ENCODE measurements at regions not wholly inside any gene's neighbourhood (a gene's known extent, or its start where the extent isn't known, plus 50 kb on each side); places are given as distances from the start of the nearest gene placed in this dataset.

DNA sequence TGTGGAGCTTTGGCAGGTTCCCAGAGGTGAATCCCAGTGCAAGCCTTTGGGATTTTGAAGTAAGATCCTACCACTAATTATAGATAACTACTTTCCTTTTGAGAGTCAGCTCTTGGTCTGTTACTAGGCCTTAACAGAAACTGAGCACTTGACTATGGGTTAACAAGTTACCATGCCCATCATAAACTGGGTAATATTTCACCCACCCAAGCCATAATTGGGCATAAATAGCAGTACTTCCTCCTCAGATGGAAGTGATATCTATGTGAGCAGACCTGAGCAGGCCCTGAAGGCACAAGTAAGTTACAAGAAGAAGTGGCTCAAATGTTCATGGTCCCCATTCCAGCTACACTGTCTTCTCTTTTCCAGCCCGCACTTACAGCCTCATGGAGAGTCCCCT is 475.9 kb downstream of the LRRIQ3 start:
- H3K4me1 Mint-ChIP-seq: no peaks in the 10 kb centered on the region
- H3K27ac Mint-ChIP-seq: no peak overlapping the region
- H3K27ac ChIP-seq (ENCODE audit: low read depth in 1 of 2, low read length in 2 of 2): no peak overlapping the region
- H3K4me2 ChIP-seq (replicated peaks; ENCODE audit: extremely low read depth, low read length, poor library complexity, severe bottlenecking): no peak overlapping the region
- DNase-seq: no peak
- no peaks in the 10 kb centered on the region for H3K36me3 ChIP-seq (replicated peaks in 1 of 2; ENCODE audit: control insufficient read depth in 1 of 2, insufficient read depth in 2 of 2, low read length in 2 of 2)
- H3K9ac ChIP-seq (ENCODE audit: insufficient read depth, low read length, poor library complexity, severe bottlenecking): no peak overlapping the region
- no peak for TF ChIP-seq CTCF (IDR thresholded peaks at IDR 0.05)
- H3K4me3 Mint-ChIP-seq: no peak overlapping the region
- H3K79me2 ChIP-seq (ENCODE audit: insufficient read depth, low read length): no peaks in the 10 kb centered on the region
- H3K27me3 ChIP-seq (ENCODE audit: control insufficient read depth in 2 of 2, insufficient read depth in 2 of 2, low read length in 2 of 2): no peaks in the 10 kb centered on the region
- peaks cover 0 to 18% (median 4%) of the 10 kb centered on the region in 7 donors for H3K9me3 Mint-ChIP-seq
- no peak overlapping the region for H2AFZ ChIP-seq (ENCODE audit: insufficient read depth, low read depth, low read length, poor library complexity, severe bottlenecking)
- peaks cover 0 to 9% of the 10 kb centered on the region in 2 donors for H3K9me3 ChIP-seq (replicated peaks in 1 of 2; ENCODE audit: control insufficient read depth in 1 of 2, insufficient read depth in 1 of 2, low read length in 2 of 2)
- H3K27me3 Mint-ChIP-seq (ENCODE audit: low read depth in 3 of 3): peaks cover 0 to 3% (median 2%) of the 10 kb centered on the region in 3 donors
- no peaks in the 10 kb centered on the region for H4K20me1 ChIP-seq (ENCODE audit: insufficient read depth, low read length)
- WGBS (ENCODE audit: insufficient coverage): no CpG with 5 or more reads among the region's 1 CpG
- H3K36me3 Mint-ChIP-seq: no peaks in the 10 kb centered on the region
- no peak overlapping the region for H3K4me3 ChIP-seq (replicated peaks in 1 of 3; ENCODE audit: low read depth in 2 of 3, low read length in 3 of 3)
- intact Hi-C loops (cut with micrococcal nuclease): no loop called here
- no peaks in the 10 kb centered on the region for H3K4me1 ChIP-seq (ENCODE audit: control insufficient read depth in 1 of 2, insufficient read depth in 2 of 2, low read length in 2 of 2)

- Mint-ChIP-seq H3K27me3 (ENCODE audit: low read depth in 3 of 3) (peaks cover 0 to 3% (median 2%) of the 10 kb centered on the region in 3 donors), H3K9me3 (peaks cover 4 to 18% (median 7%) of the 10 kb centered on the region in 7 donors), H3K4me1 (no peaks in the 10 kb centered on the region), H3K4me3 (no peak overlapping the region), H3K36me3 (no peaks in the 10 kb centered on the region), H3K27ac (no peak overlapping the region)
- Histone ChIP-seq H3K4me3 (replicated peaks in 1 of 3; ENCODE audit: low read depth in 2 of 3, low read length in 3 of 3) (no peak overlapping the region), H3K9me3 (replicated peaks in 1 of 2; ENCODE audit: control insufficient read depth in 1 of 2, insufficient read depth in 1 of 2, low read length in 2 of 2) (peaks cover 0 to 9% of the 10 kb centered on the region in 2 donors), H3K4me1 (ENCODE audit: control insufficient read depth in 1 of 2, insufficient read depth in 2 of 2, low read length in 2 of 2) (no peaks in the 10 kb centered on the region), H3K9ac (ENCODE audit: insufficient read depth, low read length, poor library complexity, severe bottlenecking) (no peak overlapping the region), H3K27me3 (ENCODE audit: control insufficient read depth in 2 of 2, insufficient read depth in 2 of 2, low read length in 2 of 2) (no peaks in the 10 kb centered on the region), H2AFZ (ENCODE audit: insufficient read depth, low read depth, low read length, poor library complexity, severe bottlenecking) (no peak overlapping the region), H3K4me2 (replicated peaks; ENCODE audit: extremely low read depth, low read length, poor library complexity, severe bottlenecking) (no peak overlapping the region), H3K27ac (ENCODE audit: low read depth in 1 of 2, low read length in 2 of 2) (no peak overlapping the region), H4K20me1 (ENCODE audit: insufficient read depth, low read length) (no peaks in the 10 kb centered on the region), H3K79me2 (ENCODE audit: insufficient read depth, low read length) (no peaks in the 10 kb centered on the region), H3K36me3 (replicated peaks in 1 of 2; ENCODE audit: control insufficient read depth in 1 of 2, insufficient read depth in 2 of 2, low read length in 2 of 2) (no peaks in the 10 kb centered on the region)
- DNase-seq: no peak
- no peak for TF ChIP-seq CTCF (IDR thresholded peaks at IDR 0.05)
- intact Hi-C loops (cut with micrococcal nuclease): no loop called here
- 80% methylated on average over 1 of the region's 1 CpG for WGBS (ENCODE audit: insufficient coverage)
Observed at GRCh38 chr1:73717976-73718375, 480.0 kb downstream of the LRRIQ3 start.
